Gastroesophageal sphincter (tissue), 4 donors: ENCODE measurements at regions not wholly inside any gene's neighbourhood (a gene's known extent, or its start where the extent isn't known, plus 50 kb on each side); places are given as distances from the start of the nearest gene placed in this dataset.

Experiments used
- ATAC-seq: fragments of 150-250 bp; one replicate; pipeline ENCODE4 v1.9.1; 2016; ENCODE audit warnings: mild to moderate bottlenecking, moderate library complexity
- H3K27ac ChIP-seq, 4 donors: fragments of 200-600 bp; sonication (generic) in 3 of 4; 1 replicate in 3 of 4; 2 replicates in 1 of 4; pipeline ENCODE4 v1.5.1; 2016 to 2019
- H3K27me3 ChIP-seq: fragments of 200-600 bp; sonication (generic); one replicate; pipeline ENCODE4 v1.5.1; 2019
- H3K36me3 ChIP-seq, 2 donors: fragments of 200-600 bp; sonication (generic); one replicate each; pipeline ENCODE4 v1.5.1; 2019; ENCODE audit warnings: control low read depth in 1 of 2
- H3K4me1 ChIP-seq, 3 donors: fragments of 200-600 bp; sonication (generic); 1 replicate in 2 of 3; 2 replicates in 1 of 3; pipeline ENCODE4 v1.5.1; 2016 to 2019; ENCODE audit warnings: control low read depth in 2 of 3
- H3K4me3 ChIP-seq, 2 donors: fragments of 200-600 bp; sonication (generic); one replicate each; pipeline ENCODE4 v1.5.1; 2019; ENCODE audit warnings: mild to moderate bottlenecking in 1 of 2, moderate library complexity in 1 of 2
- H3K9me3 ChIP-seq, 3 donors: fragments of 200-600 bp; sonication (generic); one replicate each; pipeline ENCODE4 v1.5.1; 2017 to 2019; ENCODE audit warnings: control low read depth in 2 of 3
- EP300 ChIP-seq: sonication (generic); formaldehyde crosslinking; IDR thresholded peaks from one replicate; pipeline ENCODE4 v1.6.1; 2017; ENCODE audit warnings: antibody characterized with exemption, mild to moderate bottlenecking
- POLR2A ChIP-seq, 2 donors: fragments of 450-650 bp; IDR thresholded peaks; one replicate each; pipeline ENCODE4 v1.6.1; 2017; ENCODE audit warnings: antibody characterized with exemption in 2 of 2, mild to moderate bottlenecking in 2 of 2, moderate library complexity in 1 of 2
- POLR2AphosphoS5 ChIP-seq: sonication (generic); formaldehyde crosslinking; IDR thresholded peaks from one replicate; pipeline ENCODE4 v1.6.1; 2017; ENCODE audit warnings: antibody characterized with exemption
- WGBS, 2 donors: methylation state at CpG; one replicate each; pipeline ENCODE4 v1.1.5; 2018; ENCODE audit warnings: low coverage in 1 of 2; 5-methylcytosine and 5-hydroxymethylcytosine counted together
- TF ChIP-seq, protein P1 (sequence below), 4 experiments: fragments of 200-600 bp in 2 of 4; fragments of 450-650 bp in 2 of 4; sonication (generic) in 1 of 4; IDR thresholded peaks; one replicate each; pipeline ENCODE4 v1.5.1; 2017 to 2019; ENCODE audit warnings: antibody characterized with exemption in 4 of 4, mild to moderate bottlenecking in 2 of 4, moderate library complexity in 2 of 4

DNA sequence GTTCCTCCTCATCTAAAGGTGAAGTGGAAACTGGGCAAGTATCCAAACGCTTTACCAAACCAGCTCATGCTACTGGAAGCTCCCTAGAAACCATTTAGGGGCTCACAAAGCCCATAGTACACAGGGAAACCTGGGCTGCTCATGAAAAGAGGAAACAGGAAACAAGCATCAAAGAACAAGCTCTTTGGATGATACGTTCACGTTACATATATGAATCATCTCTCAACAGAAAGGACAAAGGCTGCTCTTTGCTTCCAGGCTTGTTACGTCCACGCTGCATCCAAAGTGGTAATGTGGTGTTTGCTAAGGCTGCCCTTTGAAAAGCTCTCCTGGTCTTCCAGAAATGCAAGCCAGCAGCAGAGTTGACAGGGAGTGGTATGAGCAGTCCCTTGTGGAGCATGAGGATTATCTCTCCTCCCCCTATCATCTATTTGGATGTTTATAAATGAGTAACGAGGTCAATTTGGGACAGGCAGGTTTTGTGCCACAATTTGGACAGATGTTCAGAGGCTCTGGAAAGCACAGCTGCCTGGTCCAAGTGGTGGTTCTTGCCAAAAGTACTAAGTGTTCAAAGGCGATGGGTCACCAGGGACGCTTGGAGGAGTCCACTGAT, 98.0 kb upstream of the RORA start:
- no peaks in the 10 kb centered on the region for H3K36me3 ChIP-seq
- H3K27ac ChIP-seq: no peak overlapping the region
- H3K4me3 ChIP-seq: no peak overlapping the region
- H3K4me1 ChIP-seq: peaks cover 0 to 5% (median 0%) of the 10 kb centered on the region in 3 donors
- TF ChIP-seq EP300 (no peak), POLR2A (IDR thresholded peaks at IDR 0.05) (no peak), POLR2AphosphoS5 (no peak)
- TF ChIP-seq, protein P1, sequence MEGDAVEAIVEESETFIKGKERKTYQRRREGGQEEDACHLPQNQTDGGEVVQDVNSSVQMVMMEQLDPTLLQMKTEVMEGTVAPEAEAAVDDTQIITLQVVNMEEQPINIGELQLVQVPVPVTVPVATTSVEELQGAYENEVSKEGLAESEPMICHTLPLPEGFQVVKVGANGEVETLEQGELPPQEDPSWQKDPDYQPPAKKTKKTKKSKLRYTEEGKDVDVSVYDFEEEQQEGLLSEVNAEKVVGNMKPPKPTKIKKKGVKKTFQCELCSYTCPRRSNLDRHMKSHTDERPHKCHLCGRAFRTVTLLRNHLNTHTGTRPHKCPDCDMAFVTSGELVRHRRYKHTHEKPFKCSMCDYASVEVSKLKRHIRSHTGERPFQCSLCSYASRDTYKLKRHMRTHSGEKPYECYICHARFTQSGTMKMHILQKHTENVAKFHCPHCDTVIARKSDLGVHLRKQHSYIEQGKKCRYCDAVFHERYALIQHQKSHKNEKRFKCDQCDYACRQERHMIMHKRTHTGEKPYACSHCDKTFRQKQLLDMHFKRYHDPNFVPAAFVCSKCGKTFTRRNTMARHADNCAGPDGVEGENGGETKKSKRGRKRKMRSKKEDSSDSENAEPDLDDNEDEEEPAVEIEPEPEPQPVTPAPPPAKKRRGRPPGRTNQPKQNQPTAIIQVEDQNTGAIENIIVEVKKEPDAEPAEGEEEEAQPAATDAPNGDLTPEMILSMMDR (IDR thresholded peaks at IDR 0.05): no peak
- H3K27me3 ChIP-seq: no peaks in the 10 kb centered on the region
- no peak for ATAC-seq
- 50 to 52% methylated on average over 6 to 8 of the region's 8 CpGs for WGBS, 2 donors
- H3K9me3 ChIP-seq: no peaks in the 10 kb centered on the region

DNA sequence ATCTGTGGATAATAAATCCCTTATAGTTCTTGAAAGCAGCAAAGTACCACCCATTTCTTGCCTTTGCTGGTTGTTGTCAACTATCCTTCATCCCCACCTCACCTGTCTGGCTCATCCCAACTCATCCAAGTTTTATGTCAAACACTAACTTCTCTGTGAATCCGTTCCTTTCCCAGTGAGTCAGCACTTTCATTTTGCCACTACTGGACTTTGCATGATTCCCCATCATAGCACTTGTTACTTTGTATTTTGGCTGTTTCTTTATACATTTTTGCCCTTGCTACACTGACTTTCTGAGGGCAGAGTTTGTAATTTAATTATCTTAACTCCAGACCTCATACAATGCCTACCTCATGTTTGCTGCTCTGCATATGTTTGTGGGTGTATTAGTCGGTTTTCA, 90.8 kb upstream of the RORA start:
- Histone ChIP-seq H3K9me3 (no peaks in the 10 kb centered on the region), H3K27ac (no peak overlapping the region), H3K27me3 (no peaks in the 10 kb centered on the region), H3K4me3 (no peak overlapping the region), H3K36me3 (no peaks in the 10 kb centered on the region), H3K4me1 (no peaks in the 10 kb centered on the region)
- WGBS, 2 donors: 71 to 100% methylated on average over 2 of the region's 2 CpGs
- TF ChIP-seq, protein P1 (IDR thresholded peaks at IDR 0.05): no peak
- TF ChIP-seq EP300 (no peak), POLR2AphosphoS5 (no peak), POLR2A (IDR thresholded peaks at IDR 0.05) (no peak)
- ATAC-seq: no peak

DNA sequence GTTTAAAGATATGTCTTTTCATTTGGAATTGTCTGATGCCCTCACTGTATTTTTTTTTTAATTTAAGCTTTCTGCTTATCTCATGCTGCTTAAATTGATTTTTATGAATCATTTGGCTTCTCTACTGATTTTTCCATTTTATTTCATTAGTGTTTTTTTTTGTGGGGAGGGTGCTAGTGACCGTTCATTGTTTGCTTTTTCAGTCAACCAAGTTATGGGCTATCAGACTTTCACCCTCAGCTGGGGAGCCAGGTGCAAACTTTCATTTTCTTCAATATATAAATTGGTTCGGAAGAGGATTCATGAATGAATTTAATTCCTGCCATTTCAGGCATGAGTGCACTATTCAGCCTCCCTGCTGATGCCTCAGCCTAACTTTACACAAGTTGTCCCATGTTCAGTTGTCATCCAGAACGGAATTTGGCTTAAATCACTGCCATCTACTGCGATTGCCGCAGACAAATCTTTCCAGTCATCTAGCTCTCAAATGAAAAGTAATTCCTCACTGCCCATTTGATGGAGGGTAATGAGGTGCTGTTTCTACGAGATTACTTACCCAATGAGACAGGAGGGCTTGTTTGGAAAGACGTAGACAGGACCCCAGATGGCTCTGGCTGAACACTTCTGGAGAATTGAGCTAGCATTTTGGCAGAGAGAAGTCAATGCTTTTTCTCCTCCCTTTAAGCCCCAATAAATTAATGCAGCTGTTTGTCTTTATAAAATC, 89.9 kb upstream of the RORA start:
- no peak for ATAC-seq
- Histone ChIP-seq H3K4me3 (no peak overlapping the region), H3K27ac (no peak overlapping the region), H3K36me3 (no peaks in the 10 kb centered on the region), H3K27me3 (no peaks in the 10 kb centered on the region), H3K9me3 (no peaks in the 10 kb centered on the region), H3K4me1 (no peaks in the 10 kb centered on the region)
- WGBS, 2 donors: 35 to 46% methylated on average over 3 to 7 of the region's 7 CpGs
- no peak for TF ChIP-seq POLR2A (IDR thresholded peaks at IDR 0.05)
- TF ChIP-seq, protein P1 (IDR thresholded peaks at IDR 0.05): no peak
- no peak for TF ChIP-seq POLR2AphosphoS5
- TF ChIP-seq EP300: no peak

DNA sequence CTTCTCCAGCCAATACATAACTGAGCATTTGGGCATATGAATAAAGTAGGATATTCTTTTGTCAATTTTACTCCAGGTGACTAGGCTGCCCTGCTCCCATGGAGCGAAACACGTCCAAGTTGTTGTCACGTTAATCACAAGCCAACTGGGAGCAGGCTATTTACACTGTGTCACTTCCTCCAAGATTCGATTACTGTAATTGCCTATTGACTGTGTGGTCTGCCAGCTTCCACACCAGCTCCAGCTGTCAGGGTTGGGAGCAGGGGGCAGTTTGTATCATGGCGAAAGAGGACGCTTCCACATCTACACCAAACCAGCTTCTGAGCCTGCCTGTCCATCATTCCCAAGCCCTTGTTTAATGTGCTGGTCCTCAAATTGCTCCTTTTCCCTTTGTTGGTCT, 89.2 kb upstream of the RORA start:
- H3K4me1 ChIP-seq: no peaks in the 10 kb centered on the region
- no peak for ATAC-seq
- H3K36me3 ChIP-seq: no peaks in the 10 kb centered on the region
- TF ChIP-seq POLR2AphosphoS5 (no peak), POLR2A (IDR thresholded peaks at IDR 0.05) (no peak), EP300 (no peak)
- TF ChIP-seq, protein P1 (IDR thresholded peaks at IDR 0.05): no peak
- 70 to 73% methylated on average over 3 to 4 of the region's 6 CpGs for WGBS, 2 donors
- no peaks in the 10 kb centered on the region for H3K27me3 ChIP-seq
- H3K4me3 ChIP-seq: no peak overlapping the region
- H3K9me3 ChIP-seq: no peaks in the 10 kb centered on the region
- H3K27ac ChIP-seq: no peak overlapping the region

DNA sequence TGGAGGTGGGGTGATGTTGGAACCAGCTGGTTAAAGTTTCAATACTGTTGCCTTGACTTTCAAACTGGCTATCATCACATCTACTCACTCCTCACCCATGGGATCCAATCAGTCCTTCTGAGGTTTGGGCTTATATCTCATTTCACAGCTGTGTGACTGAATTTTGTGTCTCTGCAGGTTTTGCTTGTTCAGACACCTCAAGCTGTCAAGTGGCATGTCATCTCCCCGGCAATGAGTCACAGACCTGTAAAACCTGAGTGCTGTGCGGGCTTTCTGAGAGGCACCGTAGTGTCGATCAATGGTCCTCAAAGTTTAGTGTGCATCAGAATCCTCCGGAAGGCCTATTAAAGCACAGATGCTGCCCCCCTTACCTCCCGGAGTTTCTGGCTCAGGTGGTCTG, 86.4 kb upstream of the RORA start:
- Histone ChIP-seq H3K27ac (no peak overlapping the region), H3K36me3 (no peaks in the 10 kb centered on the region), H3K9me3 (no peaks in the 10 kb centered on the region), H3K4me1 (no peaks in the 10 kb centered on the region), H3K4me3 (no peak overlapping the region), H3K27me3 (no peaks in the 10 kb centered on the region)
- no peak for ATAC-seq
- TF ChIP-seq POLR2AphosphoS5 (no peak), EP300 (no peak), POLR2A (IDR thresholded peaks at IDR 0.05) (no peak)
- TF ChIP-seq, protein P1 (IDR thresholded peaks at IDR 0.05): no peak
- WGBS, 2 donors: 77% methylated on average over 3 of the region's 6 CpGs; no CpG with 5 or more reads in 1 of the 2 donors
